Parathyroid adenoma (tissue), 2 donors: ENCODE measurements at regions not wholly inside any gene's neighbourhood (a gene's known extent, or its start where the extent isn't known, plus 50 kb on each side); places are given as distances from the start of the nearest gene placed in this dataset.

ENCODE experiments used
- H2AFZ ChIP-seq: fragments of 300-600 bp; sonication (generic); one replicate; pipeline ENCODE4 v1.7.0; 2017; ENCODE audit warnings: antibody characterized with exemption, mild to moderate bottlenecking
- H3K27ac ChIP-seq: fragments of 300-600 bp; sonication (generic); one replicate; pipeline ENCODE4 v1.7.0; 2017
- H3K27me3 ChIP-seq: fragments of 300-600 bp; sonication (generic); one replicate; pipeline ENCODE4 v1.7.0; 2017; ENCODE audit warnings: low read length; ENCODE audit not compliant: control insufficient read depth, insufficient read depth
- H3K36me3 ChIP-seq: fragments of 300-600 bp; sonication (generic); one replicate; pipeline ENCODE4 v1.7.0; 2017; ENCODE audit warnings: low read length; ENCODE audit not compliant: control insufficient read depth, insufficient read depth
- H3K4me1 ChIP-seq: fragments of 300-600 bp; sonication (generic); one replicate; pipeline ENCODE4 v1.7.0; 2017; ENCODE audit warnings: control low read depth
- H3K4me2 ChIP-seq: fragments of 300-600 bp; sonication (generic); one replicate; pipeline ENCODE4 v1.7.0; 2017; ENCODE audit warnings: low read length
- H3K4me3 ChIP-seq: fragments of 300-600 bp; sonication (generic); one replicate; pipeline ENCODE4 v1.7.0; 2017; ENCODE audit warnings: low read depth, low read length
- H3K79me2 ChIP-seq: fragments of 300-600 bp; sonication (generic); one replicate; pipeline ENCODE4 v1.7.0; 2017; ENCODE audit warnings: control low read depth
- H3K9ac ChIP-seq: fragments of 300-600 bp; sonication (generic); one replicate; pipeline ENCODE4 v1.7.0; 2017; ENCODE audit warnings: mild to moderate bottlenecking
- H3K9me3 ChIP-seq: fragments of 300-600 bp; sonication (generic); one replicate; pipeline ENCODE4 v1.7.0; 2017; ENCODE audit warnings: low read length; ENCODE audit not compliant: control insufficient read depth
- TF ChIP-seq, protein P1 (sequence below): fragments of 300-600 bp; sonication (generic); IDR thresholded peaks from one replicate; pipeline ENCODE4 v1.7.0; 2017; ENCODE audit warnings: antibody characterized with exemption, mild to moderate bottlenecking
- donor health status: primary hyperparathyroidism.

DNA sequence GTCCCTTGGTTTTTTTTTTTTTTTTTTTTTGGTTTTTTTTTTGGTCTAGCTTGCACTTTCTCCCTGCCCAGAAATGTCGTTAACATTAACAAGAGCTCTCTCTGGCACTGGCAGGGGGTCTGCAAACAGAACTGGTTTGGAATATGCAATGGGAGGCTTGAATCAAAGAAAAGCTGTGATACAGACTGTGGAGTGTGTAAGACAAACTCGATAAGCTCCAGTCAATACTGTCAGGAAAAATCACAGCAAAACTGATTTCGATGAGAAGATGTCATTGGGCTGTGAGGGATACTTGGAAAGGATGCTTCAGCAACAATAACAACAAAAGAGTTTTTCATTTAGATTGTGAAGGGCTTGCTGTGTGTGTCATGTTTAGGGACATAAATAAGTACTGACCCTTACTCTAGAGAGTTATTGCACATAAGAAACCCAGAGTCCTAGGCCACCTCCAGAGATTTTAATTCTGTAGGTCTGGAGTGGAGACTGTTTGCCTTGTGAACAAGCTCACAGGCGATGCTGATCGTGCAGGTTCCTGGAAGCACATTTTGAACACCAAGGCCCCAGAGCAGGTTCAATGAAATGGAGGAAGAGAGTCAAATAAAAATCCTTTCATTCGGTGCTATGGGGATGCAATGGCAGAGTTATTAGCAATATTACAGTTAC, 470.7 kb upstream of the RBFOX1 start:
- Histone ChIP-seq H3K27ac (no peak overlapping the region), H3K4me1 (no peaks in the 10 kb centered on the region), H3K9me3 (no peaks in the 10 kb centered on the region), H3K4me2 (no peak overlapping the region), H3K27me3 (no peaks in the 10 kb centered on the region), H3K79me2 (no peaks in the 10 kb centered on the region), H3K4me3 (no peak overlapping the region), H3K36me3 (no peaks in the 10 kb centered on the region), H3K9ac (no peak overlapping the region), H2AFZ (no peak overlapping the region)
- TF ChIP-seq, protein P1, sequence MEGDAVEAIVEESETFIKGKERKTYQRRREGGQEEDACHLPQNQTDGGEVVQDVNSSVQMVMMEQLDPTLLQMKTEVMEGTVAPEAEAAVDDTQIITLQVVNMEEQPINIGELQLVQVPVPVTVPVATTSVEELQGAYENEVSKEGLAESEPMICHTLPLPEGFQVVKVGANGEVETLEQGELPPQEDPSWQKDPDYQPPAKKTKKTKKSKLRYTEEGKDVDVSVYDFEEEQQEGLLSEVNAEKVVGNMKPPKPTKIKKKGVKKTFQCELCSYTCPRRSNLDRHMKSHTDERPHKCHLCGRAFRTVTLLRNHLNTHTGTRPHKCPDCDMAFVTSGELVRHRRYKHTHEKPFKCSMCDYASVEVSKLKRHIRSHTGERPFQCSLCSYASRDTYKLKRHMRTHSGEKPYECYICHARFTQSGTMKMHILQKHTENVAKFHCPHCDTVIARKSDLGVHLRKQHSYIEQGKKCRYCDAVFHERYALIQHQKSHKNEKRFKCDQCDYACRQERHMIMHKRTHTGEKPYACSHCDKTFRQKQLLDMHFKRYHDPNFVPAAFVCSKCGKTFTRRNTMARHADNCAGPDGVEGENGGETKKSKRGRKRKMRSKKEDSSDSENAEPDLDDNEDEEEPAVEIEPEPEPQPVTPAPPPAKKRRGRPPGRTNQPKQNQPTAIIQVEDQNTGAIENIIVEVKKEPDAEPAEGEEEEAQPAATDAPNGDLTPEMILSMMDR: no peak

DNA sequence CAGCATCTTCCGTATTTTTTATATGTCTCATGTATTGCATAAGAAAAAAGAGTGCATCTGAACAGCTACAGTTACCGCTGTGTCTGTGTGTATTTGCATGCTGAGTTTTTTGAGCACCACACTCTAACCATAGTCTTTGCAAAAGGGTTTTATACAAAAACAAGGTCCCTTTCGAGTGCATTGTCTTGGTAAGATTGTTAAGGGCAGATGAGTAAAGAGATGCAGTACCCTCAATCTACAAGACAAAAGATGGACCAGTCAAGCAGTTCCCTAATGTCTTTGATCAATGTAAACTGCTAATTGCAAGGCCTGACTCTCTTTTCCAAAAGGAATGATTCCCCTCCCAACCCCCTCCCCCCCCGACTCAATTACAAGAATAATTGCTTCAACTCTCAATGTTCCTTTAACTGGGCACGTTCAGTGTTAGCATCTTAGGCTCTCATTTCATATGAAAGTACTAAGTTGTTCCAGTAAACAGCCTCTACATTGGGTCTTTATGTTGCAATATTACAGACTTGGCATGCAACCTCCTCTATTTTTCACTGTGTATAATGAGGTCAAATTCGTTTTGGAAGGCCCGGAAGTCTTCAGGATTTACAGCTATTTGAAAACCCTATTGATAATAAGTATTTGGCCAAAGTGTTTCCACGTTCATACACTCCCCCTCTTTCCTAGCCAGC, 471.4 kb upstream of the RBFOX1 start:
- Histone ChIP-seq H2AFZ (no peak overlapping the region), H3K27ac (no peak overlapping the region), H3K4me1 (no peaks in the 10 kb centered on the region), H3K4me3 (no peak overlapping the region), H3K36me3 (no peaks in the 10 kb centered on the region), H3K9ac (no peak overlapping the region), H3K9me3 (no peaks in the 10 kb centered on the region), H3K27me3 (no peaks in the 10 kb centered on the region), H3K4me2 (no peak overlapping the region), H3K79me2 (no peaks in the 10 kb centered on the region)
- TF ChIP-seq, protein P1: no peak

DNA sequence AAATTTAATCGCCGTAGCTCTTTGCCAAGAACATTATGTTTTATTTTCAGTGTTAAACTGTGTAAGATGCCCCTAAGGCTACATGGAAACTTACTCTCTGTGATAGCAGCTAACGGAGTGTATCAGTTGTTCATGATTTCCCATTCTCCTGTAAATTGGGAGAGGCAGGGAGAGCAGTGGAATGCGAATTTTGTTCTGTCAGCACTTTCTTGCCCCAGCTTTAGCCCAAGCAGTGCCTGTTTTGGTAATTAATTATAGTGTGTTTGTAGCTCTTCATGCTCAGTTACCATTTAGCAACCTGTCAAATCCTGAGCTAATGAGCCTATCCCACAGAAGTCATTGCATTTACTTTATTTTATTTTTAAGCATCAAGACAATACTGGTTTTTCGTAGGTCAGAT, 475.1 kb upstream of the RBFOX1 start:
- TF ChIP-seq, protein P1: no peak
- Histone ChIP-seq H3K4me3 (no peak overlapping the region), H2AFZ (no peak overlapping the region), H3K4me2 (no peak overlapping the region), H3K9me3 (no peaks in the 10 kb centered on the region), H3K27me3 (no peaks in the 10 kb centered on the region), H3K9ac (no peak overlapping the region), H3K27ac (no peak overlapping the region), H3K36me3 (no peaks in the 10 kb centered on the region), H3K79me2 (no peaks in the 10 kb centered on the region), H3K4me1 (no peaks in the 10 kb centered on the region)

DNA sequence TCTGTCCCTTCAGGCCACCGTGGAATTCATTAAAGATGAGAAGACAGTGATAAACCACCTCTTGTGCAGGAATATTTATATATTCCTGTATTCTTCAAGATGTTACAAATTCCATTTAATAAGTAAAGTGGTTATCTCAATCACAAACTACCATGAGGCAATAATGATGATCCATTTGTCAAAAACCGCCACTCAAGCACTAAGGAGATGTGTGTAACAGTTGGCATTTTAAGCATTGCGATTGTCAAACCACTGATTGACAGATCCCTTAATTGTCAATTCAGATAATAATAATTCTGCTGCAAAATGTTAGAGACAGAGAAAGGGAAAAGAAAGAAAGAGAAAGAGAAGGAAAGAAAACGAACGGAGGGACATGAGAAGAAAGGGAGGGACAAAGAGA, 476.1 kb upstream of the RBFOX1 start:
- no peaks in the 10 kb centered on the region for H3K27me3 ChIP-seq
- H3K79me2 ChIP-seq: no peaks in the 10 kb centered on the region
- no peak overlapping the region for H3K27ac ChIP-seq
- no peaks in the 10 kb centered on the region for H3K9me3 ChIP-seq
- TF ChIP-seq, protein P1: no peak
- H3K4me2 ChIP-seq: no peak overlapping the region
- no peaks in the 10 kb centered on the region for H3K4me1 ChIP-seq
- no peak overlapping the region for H2AFZ ChIP-seq
- H3K9ac ChIP-seq: no peak overlapping the region
- no peaks in the 10 kb centered on the region for H3K36me3 ChIP-seq
- H3K4me3 ChIP-seq: no peak overlapping the region

DNA sequence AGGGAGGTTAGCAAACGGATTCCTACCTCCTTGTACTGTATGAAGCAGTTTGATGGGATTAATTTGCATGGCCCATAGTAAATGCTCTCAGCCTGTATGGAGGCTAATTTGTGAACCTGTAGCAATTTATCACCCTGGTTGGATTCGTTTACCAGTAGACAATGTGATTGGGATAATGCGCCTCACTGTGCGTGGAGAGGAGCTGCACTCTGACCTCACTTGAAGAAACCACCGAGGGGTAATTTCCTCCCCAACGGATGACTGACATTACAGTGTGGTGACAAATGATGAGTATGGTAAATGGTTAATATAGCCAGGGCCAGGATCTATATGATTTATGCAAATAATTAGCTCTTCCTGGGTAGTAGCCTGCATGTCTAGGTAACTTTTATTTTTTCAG, 479.1 kb upstream of the RBFOX1 start:
- Histone ChIP-seq H3K4me3 (no peak overlapping the region), H3K9me3 (no peaks in the 10 kb centered on the region), H3K79me2 (no peaks in the 10 kb centered on the region), H3K36me3 (no peaks in the 10 kb centered on the region), H3K4me2 (no peak overlapping the region), H3K9ac (no peak overlapping the region), H3K27me3 (no peaks in the 10 kb centered on the region), H2AFZ (no peak overlapping the region), H3K4me1 (no peaks in the 10 kb centered on the region), H3K27ac (no peak overlapping the region)
- TF ChIP-seq, protein P1: no peak
